GM12878 (cell line): ENCODE measurements at regions not wholly inside any gene's neighbourhood (a gene's known extent, or its start where the extent isn't known, plus 50 kb on each side); places are given as distances from the start of the nearest gene placed in this dataset.
A peak's percentile ranks its signal among the peaks of the same experiment; 100 is the strongest.

Experiments used
- ATAC-seq: fragments of 200-7000 bp; cut with Tn5 transposase; 3 replicates; pipeline ENCODE4 v1.9.1; 2020; ENCODE audit warnings: mild to moderate bottlenecking, moderate library complexity
- BruUV-seq: library from RNA; stranded (reverse); fragments of 400-500 nt; replicated peaks from 2 replicates; lab custom pipeline; 2021; lab: Mats Ljungman, UMichigan
- CTCF ChIA-PET: fragments of 300-600 bp; sonication (Branson Sonifier 250); formaldehyde crosslinking; extraction: SDS; loops from one replicate; lab custom pipeline; 2021; ENCODE audit warnings: inconsistent platforms; lab: Yijun Ruan, JAX
- POLR2A ChIA-PET: fragments of 350-600 bp; formaldehyde crosslinking; extraction: SDS; loops from one replicate; lab custom pipeline; 2021; ENCODE audit warnings: inconsistent platforms; lab: Charles Lee
- RAD21 ChIA-PET: fragments of 300-600 bp; sonication (Branson Sonifier 250); formaldehyde crosslinking; loops from one replicate; lab custom pipeline; 2023; ENCODE audit warnings: antibody characterized with exemption; ENCODE audit not compliant: unreplicated experiment; lab: Charles Lee
- SMC1A ChIA-PET: fragments of 300-600 bp; sonication (Branson Sonifier 250); formaldehyde crosslinking; loops from one replicate; lab custom pipeline; 2023; ENCODE audit not compliant: unreplicated experiment, uncharacterized antibody; lab: Charles Lee
- DNase-seq: peaks from one replicate; pipeline ENCODE4 v3.0.0-alpha.2; 2011; ENCODE audit warnings: low read depth, low spot score
- FAIRE-seq: peaks from 3 replicates; lab custom pipeline; 2011; peaks lifted over from hg19 to GRCh38; lab: Jason Lieb, UNC
- H2AFZ ChIP-seq: 2 replicates; pipeline ENCODE4 v1.6.0; 2011; ENCODE audit warnings: low read depth, low read length, control low read depth; ENCODE audit not compliant: control insufficient read depth
- H3K27ac ChIP-seq: 2 replicates; pipeline ENCODE4 v1.5.1; 2011; ENCODE audit warnings: control low read depth; ENCODE audit not compliant: control insufficient read depth, insufficient read depth
- H3K27me3 ChIP-seq, 2 experiments: replicated peaks in 1 of 2; 2 replicates each; pipeline versions ENCODE4 v1.6.0 to v1.6.1; 2011; ENCODE audit warnings: low read length in 1 of 2; ENCODE audit not compliant: control insufficient read depth in 2 of 2, insufficient read depth in 2 of 2
- H3K36me3 ChIP-seq, 2 experiments: 2 replicates each; pipeline ENCODE4 v1.5.1; 2011; ENCODE audit warnings: low read length in 1 of 2; ENCODE audit not compliant: control insufficient read depth in 2 of 2, insufficient read depth in 2 of 2
- H3K4me1 ChIP-seq: 2 replicates; pipeline ENCODE4 v1.6.1; 2011; ENCODE audit warnings: mild to moderate bottlenecking, low read length, moderate library complexity, mixed read lengths; ENCODE audit not compliant: control insufficient read depth, insufficient read depth
- H3K4me2 ChIP-seq: 2 replicates; pipeline ENCODE4 v1.6.0; 2011; ENCODE audit warnings: control low read depth; ENCODE audit not compliant: control insufficient read depth, insufficient read depth
- H3K4me3 ChIP-seq: fragments of 200-600 bp; sonication (generic); 2 replicates; pipeline ENCODE4 v1.5.1; 2016
- H3K79me2 ChIP-seq: 2 replicates; pipeline ENCODE4 v1.6.0; 2011; ENCODE audit warnings: low read length; ENCODE audit not compliant: control insufficient read depth, insufficient read depth
- H3K9ac ChIP-seq: 2 replicates; pipeline ENCODE4 v1.8.0; 2011; ENCODE audit warnings: low read length, control low read depth, mixed read lengths; ENCODE audit not compliant: control insufficient read depth, insufficient read depth
- H3K9me3 ChIP-seq: replicated peaks from 3 replicates; pipeline ENCODE4 v1.5.1; 2011; ENCODE audit warnings: mild to moderate bottlenecking, low read length; ENCODE audit not compliant: control insufficient read depth, insufficient read depth
- H4K20me1 ChIP-seq: 2 replicates; pipeline ENCODE4 v1.6.0; 2011; ENCODE audit not compliant: control insufficient read depth, insufficient read depth
- ASH2L ChIP-seq: fragments of 300-600, 200-600 bp; sonication (generic); IDR thresholded peaks from 2 replicates; pipeline ENCODE4 v1.6.1; 2017; ENCODE audit warnings: low read depth, mild to moderate bottlenecking, borderline replicate concordance
- BACH1 ChIP-seq: fragments of 450-650 bp; IDR thresholded peaks from 2 replicates; pipeline ENCODE4 v1.6.1; 2017; ENCODE audit warnings: mild to moderate bottlenecking, borderline replicate concordance
- BCL11A ChIP-seq: IDR thresholded peaks from 2 replicates; pipeline ENCODE4 v1.6.1; 2011; ENCODE audit warnings: low read depth, low read length
- CBX5 ChIP-seq: sonication (generic); IDR thresholded peaks from 2 replicates; pipeline ENCODE4 v1.6.1; 2016; ENCODE audit warnings: low read depth, moderate library complexity, mild to moderate bottlenecking, inconsistent platforms
- DPF2 ChIP-seq: fragments of 450-650 bp; IDR thresholded peaks from 2 replicates; pipeline ENCODE4 v1.6.1; 2017; ENCODE audit warnings: mild to moderate bottlenecking
- ETV6 ChIP-seq, 2 experiments: fragments of 450-650 bp in 1 of 2; IDR thresholded peaks in 1 of 2; conservative IDR thresholded peaks in 1 of 2; 2 replicates each; pipeline ENCODE4 v1.6.1; 2014; ENCODE audit warnings: antibody characterized with exemption in 1 of 2, borderline replicate concordance in 1 of 2, low read depth in 1 of 2, mild to moderate bottlenecking in 1 of 2, moderate library complexity in 1 of 2
- FOXK2 ChIP-seq: fragments of 450-650 bp; IDR thresholded peaks from 2 replicates; pipeline ENCODE4 v1.6.1; 2017; ENCODE audit warnings: mild to moderate bottlenecking, moderate library complexity
- FOXM1 ChIP-seq: IDR thresholded peaks from 2 replicates; pipeline ENCODE4 v1.6.1; 2012; ENCODE audit warnings: low read depth, mild to moderate bottlenecking, inconsistent platforms, low read length, moderate library complexity
- LARP7 ChIP-seq: fragments of 450-650 bp; IDR thresholded peaks from 2 replicates; pipeline ENCODE4 v1.6.1; 2017; ENCODE audit warnings: mild to moderate bottlenecking
- MEF2B ChIP-seq: fragments of 450-650 bp; IDR thresholded peaks from 2 replicates; pipeline ENCODE4 v1.6.1; 2018; ENCODE audit warnings: mild to moderate bottlenecking, moderate library complexity; ENCODE audit not compliant: partially characterized antibody, poor library complexity, severe bottlenecking
- MTA2 ChIP-seq: fragments of 450-650 bp; IDR thresholded peaks from 2 replicates; pipeline ENCODE4 v1.6.1; 2016; ENCODE audit warnings: low read depth, mild to moderate bottlenecking, moderate library complexity
- NFYA ChIP-seq: IDR thresholded peaks from 2 replicates; pipeline ENCODE4 v1.6.1; 2011; ENCODE audit warnings: low read depth, mild to moderate bottlenecking, low read length, improper control_type of control experiment, borderline replicate concordance
- NR2F1 ChIP-seq: fragments of 450-650 bp; conservative IDR thresholded peaks from 2 replicates; pipeline ENCODE4 v1.6.1; 2017; ENCODE audit warnings: mild to moderate bottlenecking
- PRDM15 ChIP-seq: fragments of 450-650 bp; formaldehyde crosslinking; IDR thresholded peaks from 2 replicates; pipeline ENCODE4 v1.4.0; 2020; ENCODE audit warnings: mild to moderate bottlenecking, moderate library complexity
- RELB ChIP-seq: fragments of 450-650 bp; IDR thresholded peaks from 2 replicates; pipeline ENCODE4 v1.6.1; 2017; ENCODE audit warnings: low read depth, mild to moderate bottlenecking, moderate library complexity
- ZNF274 ChIP-seq: IDR thresholded peaks from one replicate; pipeline ENCODE4 v1.8.0; 2011; ENCODE audit not compliant: insufficient read length, insufficient read depth
- in situ Hi-C: fragments of 300-500 bp; cut with MboI; formaldehyde crosslinking; loops from 9 replicates; pipeline ENCODE4 v1.14.3; 2018; ENCODE audit warnings: mixed read lengths
- intact Hi-C: fragments of 100-400 bp; cut with micrococcal nuclease; formaldehyde crosslinking; loops from one replicate; pipeline ENCODE4 v1.14.2; 2022; ENCODE audit not compliant: unreplicated experiment
- TF ChIP-seq, protein P1 (sequence below): fragments of 450-650 bp; conservative IDR thresholded peaks from 2 replicates; pipeline ENCODE4 v1.6.1; 2017; ENCODE audit warnings: mild to moderate bottlenecking, moderate library complexity

- TF ChIP-seq ETV6 (conservative IDR thresholded peaks at IDR 0.05 in 1 of 2, IDR thresholded peaks at IDR 0.05 in 1 of 2; ENCODE audit: borderline replicate concordance in 1 of 2, low read depth in 1 of 2) (0 out of 4 replicates have a peak, but pooled peaks of 1 of the 2 experiments have one; percentile 30), NFYA (no peak), NR2F1 (peak; percentile 71), LARP7 (no peak), MEF2B (peak; percentile 57), BCL11A (peak; percentile 36; the same call in 1 of the 2 replicates), DPF2 (0 out of 2 replicates have a peak, but pooled peaks have one; percentile 49), MTA2 (0 out of 2 replicates have a peak, but pooled peaks have one; percentile 49)
- TF ChIP-seq, all 136 proteins: peak for 16
Measured at GRCh38 chr11:41950470-41951143, 491.2 kb upstream of the LRRC4C start (continued).

- H3K36me3 ChIP-seq, result no peaks in the 10 kb centered on the region
- H3K79me2 ChIP-seq, result no peaks in the 10 kb centered on the region
- H3K4me3 ChIP-seq, result no peak overlapping the region
- H3K4me1 ChIP-seq, result no peaks in the 10 kb centered on the region
- H3K27ac ChIP-seq, result no peak overlapping the region
- ChIA-PET CTCF (no interaction called here), RAD21 (no interaction called here), SMC1A (interaction anchor here (1.4 kb wide), 1 partner anchor 61 kb away, joined by 3 read pairs; no protein-coding TSS in a partner anchor), POLR2A (no interaction called here)
- intact Hi-C loops, result no loop called here
- H3K27me3 ChIP-seq, result no peaks in the 10 kb centered on the region; a peak in 1 of 4 replicates
- H4K20me1 ChIP-seq, result no peaks in the 10 kb centered on the region
- FAIRE-seq (no peak), ATAC-seq (no peak), DNase-seq (no peak)
- no peak overlapping the region for H3K9ac ChIP-seq
- H3K4me2 ChIP-seq, result no peak overlapping the region
- no TSS peak for BruUV-seq
- no peaks in the 10 kb centered on the region; the same call in 2 of the 3 replicates for H3K9me3 ChIP-seq
- in situ Hi-C loops, result no loop called here
- H2AFZ ChIP-seq, result no peak overlapping the region
- no peak for TF ChIP-seq ASH2L
- TF ChIP-seq, protein P1, sequence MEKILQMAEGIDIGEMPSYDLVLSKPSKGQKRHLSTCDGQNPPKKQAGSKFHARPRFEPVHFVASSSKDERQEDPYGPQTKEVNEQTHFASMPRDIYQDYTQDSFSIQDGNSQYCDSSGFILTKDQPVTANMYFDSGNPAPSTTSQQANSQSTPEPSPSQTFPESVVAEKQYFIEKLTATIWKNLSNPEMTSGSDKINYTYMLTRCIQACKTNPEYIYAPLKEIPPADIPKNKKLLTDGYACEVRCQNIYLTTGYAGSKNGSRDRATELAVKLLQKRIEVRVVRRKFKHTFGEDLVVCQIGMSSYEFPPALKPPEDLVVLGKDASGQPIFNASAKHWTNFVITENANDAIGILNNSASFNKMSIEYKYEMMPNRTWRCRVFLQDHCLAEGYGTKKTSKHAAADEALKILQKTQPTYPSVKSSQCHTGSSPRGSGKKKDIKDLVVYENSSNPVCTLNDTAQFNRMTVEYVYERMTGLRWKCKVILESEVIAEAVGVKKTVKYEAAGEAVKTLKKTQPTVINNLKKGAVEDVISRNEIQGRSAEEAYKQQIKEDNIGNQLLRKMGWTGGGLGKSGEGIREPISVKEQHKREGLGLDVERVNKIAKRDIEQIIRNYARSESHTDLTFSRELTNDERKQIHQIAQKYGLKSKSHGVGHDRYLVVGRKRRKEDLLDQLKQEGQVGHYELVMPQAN, result no peak
- TF ChIP-seq FOXM1, result no peak
- TF ChIP-seq DPF2, result no peak
- no peak for TF ChIP-seq ZNF274
- no peak for TF ChIP-seq BACH1
- no peak for TF ChIP-seq PRDM15 (CRISPR knock-in tag)
- TF ChIP-seq FOXK2, result no peak
- TF ChIP-seq CBX5, result no peak
- TF ChIP-seq RELB, result no peak
Measured at GRCh38 chr11:41954034-41954433, 494.6 kb upstream of the LRRC4C start.
